ENCODE measurements at regions not wholly inside any gene's neighbourhood (a gene's known extent, or its start where the extent isn't known, plus 50 kb on each side); places are given as distances from the start of the nearest gene placed in this dataset.
"Not testable (repeated sequence)": the region's sequence is repeated elsewhere in the genome, so short reads cannot be mapped to it uniquely, and the experiment has no call there.

GRCh38 chr2:101645886-101646285 is 51.6 kb upstream of the MAP4K4 start:
- H3K4me3 ChIP-seq (ENCODE audit: insufficient read length, low read depth); DNase-seq (ENCODE audit: low read depth, low spot score); H3K9ac ChIP-seq (ENCODE audit: insufficient read length, low read depth); H3K27me3 ChIP-seq (ENCODE audit: insufficient read depth, insufficient read length); H3K36me3 ChIP-seq (ENCODE audit: insufficient read depth, insufficient read length, low read length); H3K9me3 ChIP-seq (ENCODE audit: insufficient read depth, low read length); H3K4me1 ChIP-seq (ENCODE audit: insufficient read depth, insufficient read length): not testable (repeated sequence)

DNA sequence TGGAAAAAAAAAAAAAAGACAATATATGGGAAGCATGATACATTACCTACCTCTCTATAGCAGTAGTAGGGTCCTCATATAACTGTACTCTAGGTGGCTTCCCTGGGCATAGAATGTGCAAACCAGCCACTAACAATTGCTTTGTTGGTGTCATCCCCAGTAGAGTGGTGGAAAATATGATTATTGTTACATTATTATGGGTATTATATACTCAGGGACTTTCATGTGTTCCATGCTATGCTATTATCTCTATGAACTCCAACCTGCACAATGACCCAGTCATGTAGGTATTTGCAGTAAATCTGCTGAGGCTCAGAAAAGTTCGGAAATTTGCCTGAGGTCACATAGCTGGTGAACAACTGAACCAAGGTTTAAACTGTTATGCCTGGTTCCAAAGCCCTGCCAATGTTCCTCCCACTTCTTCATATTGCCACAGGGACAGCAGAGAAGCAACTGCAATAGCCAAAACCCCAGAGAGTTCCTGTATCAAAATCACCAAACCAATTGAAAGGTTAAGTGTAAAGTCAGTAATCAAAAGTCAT is 52.6 kb upstream of the MAP4K4 start:
- H3K27me3 ChIP-seq (ENCODE audit: insufficient read depth, insufficient read length): no peaks in the 10 kb centered on the region
- H3K4me3 ChIP-seq (ENCODE audit: insufficient read length, low read depth): no peak overlapping the region
- H3K4me1 ChIP-seq (ENCODE audit: insufficient read depth, insufficient read length): no peaks in the 10 kb centered on the region
- H3K9me3 ChIP-seq (ENCODE audit: insufficient read depth, low read length): no peaks in the 10 kb centered on the region; the same call in 1 of the 2 replicates
- no peak for TF ChIP-seq SUZ12 (IDR thresholded peaks at IDR 0.05; ENCODE audit: extremely low read depth, insufficient read depth, insufficient read length)
- TF ChIP-seq YY1 (IDR thresholded peaks at IDR 0.05; ENCODE audit: insufficient read depth, insufficient read length): no peak
- DNase-seq (ENCODE audit: low read depth, low spot score): no peak
- no peaks in the 10 kb centered on the region for H3K36me3 ChIP-seq (ENCODE audit: insufficient read depth, insufficient read length, low read length)
- no peak overlapping the region for H3K9ac ChIP-seq (ENCODE audit: insufficient read length, low read depth)

- no peak for DNase-seq (ENCODE audit: low read depth, low spot score)
- no peak for TF ChIP-seq SUZ12 (IDR thresholded peaks at IDR 0.05; ENCODE audit: extremely low read depth, insufficient read depth, insufficient read length)
- no peak for TF ChIP-seq YY1 (IDR thresholded peaks at IDR 0.05; ENCODE audit: insufficient read depth, insufficient read length)
- no peak for TF ChIP-seq ZNF274 (IDR thresholded peaks at IDR 0.05; ENCODE audit: low read depth, low read length)
- H3K4me3 ChIP-seq (ENCODE audit: insufficient read length, low read depth): no peak overlapping the region
Observed at GRCh38 chr2:101643004-101643524, 54.4 kb upstream of the MAP4K4 start.

GRCh38 chr2:101638817-101639605 is 58.5 kb upstream of the MAP4K4 start:
- H3K4me3 ChIP-seq (ENCODE audit: insufficient read length, low read depth): no peak overlapping the region
- no peaks in the 10 kb centered on the region for H3K36me3 ChIP-seq (ENCODE audit: insufficient read depth, insufficient read length, low read length)
- no peak for DNase-seq (ENCODE audit: low read depth, low spot score)
- TF ChIP-seq YY1 (IDR thresholded peaks at IDR 0.05; ENCODE audit: insufficient read depth, insufficient read length): no peak
- no peak for TF ChIP-seq ZNF274 (IDR thresholded peaks at IDR 0.05; ENCODE audit: low read depth, low read length)
- no peak for TF ChIP-seq SUZ12 (IDR thresholded peaks at IDR 0.05; ENCODE audit: extremely low read depth, insufficient read depth, insufficient read length)
- H3K27me3 ChIP-seq (ENCODE audit: insufficient read depth, insufficient read length): no peaks in the 10 kb centered on the region
- H3K9ac ChIP-seq (ENCODE audit: insufficient read length, low read depth): no peak overlapping the region
- no peaks in the 10 kb centered on the region; the same call in 1 of the 2 replicates for H3K9me3 ChIP-seq (ENCODE audit: insufficient read depth, low read length)
- no peaks in the 10 kb centered on the region for H3K4me1 ChIP-seq (ENCODE audit: insufficient read depth, insufficient read length)

More at GRCh38 chr2:101643004-101643524, 54.4 kb upstream of the MAP4K4 start:
- no peak overlapping the region for H3K9ac ChIP-seq (ENCODE audit: insufficient read length, low read depth)
- H3K9me3 ChIP-seq (ENCODE audit: insufficient read depth, low read length): no peaks in the 10 kb centered on the region; the same call in 1 of the 2 replicates
- H3K27me3 ChIP-seq (ENCODE audit: insufficient read depth, insufficient read length): no peaks in the 10 kb centered on the region
- no peaks in the 10 kb centered on the region for H3K36me3 ChIP-seq (ENCODE audit: insufficient read depth, insufficient read length, low read length)
- no peaks in the 10 kb centered on the region for H3K4me1 ChIP-seq (ENCODE audit: insufficient read depth, insufficient read length)

DNA sequence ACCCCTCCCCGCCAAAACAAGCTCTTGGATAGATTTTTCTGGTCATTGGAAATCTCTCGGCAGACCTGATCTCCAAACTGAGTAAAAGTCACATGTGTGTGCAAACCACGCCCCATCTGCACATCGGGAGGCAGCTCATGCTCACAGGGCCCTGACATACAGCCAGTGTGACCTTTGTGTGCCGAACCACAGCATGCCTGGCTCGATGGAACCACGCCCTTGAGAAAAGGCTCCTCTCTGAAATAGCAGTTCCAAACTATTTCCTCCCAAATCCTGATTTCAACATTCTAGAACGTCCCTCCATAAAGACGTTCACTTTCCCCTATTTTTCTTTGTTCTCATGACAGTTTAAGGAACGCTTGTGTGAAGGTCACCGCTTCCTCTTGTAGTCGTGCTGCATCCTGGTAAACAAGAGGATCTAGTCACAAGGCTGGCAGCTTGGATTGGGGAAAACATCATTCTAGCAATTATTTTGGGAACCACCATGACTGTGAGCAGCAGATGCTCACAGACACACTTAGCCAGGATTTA is 59.3 kb upstream of the MAP4K4 start:
- no peaks in the 10 kb centered on the region; the same call in 1 of the 2 replicates for H3K9me3 ChIP-seq (ENCODE audit: insufficient read depth, low read length)
- no peaks in the 10 kb centered on the region for H3K4me1 ChIP-seq (ENCODE audit: insufficient read depth, insufficient read length)
- DNase-seq (ENCODE audit: low read depth, low spot score): no peak
- H3K36me3 ChIP-seq (ENCODE audit: insufficient read depth, insufficient read length, low read length): no peaks in the 10 kb centered on the region
- no peak overlapping the region for H3K9ac ChIP-seq (ENCODE audit: insufficient read length, low read depth)
- no peaks in the 10 kb centered on the region for H3K27me3 ChIP-seq (ENCODE audit: insufficient read depth, insufficient read length)
- TF ChIP-seq ZNF274 (IDR thresholded peaks at IDR 0.05; ENCODE audit: low read depth, low read length) (no peak), YY1 (IDR thresholded peaks at IDR 0.05; ENCODE audit: insufficient read depth, insufficient read length) (no peak), SUZ12 (IDR thresholded peaks at IDR 0.05; ENCODE audit: extremely low read depth, insufficient read depth, insufficient read length) (no peak)
- no peak overlapping the region for H3K4me3 ChIP-seq (ENCODE audit: insufficient read length, low read depth)

GRCh38 chr2:101630224-101630949 is 67.1 kb upstream of the MAP4K4 start:
- no peaks in the 10 kb centered on the region for H3K27me3 ChIP-seq (ENCODE audit: insufficient read depth, insufficient read length)
- H3K9me3 ChIP-seq (ENCODE audit: insufficient read depth, low read length): no peaks in the 10 kb centered on the region
- H3K9ac ChIP-seq (ENCODE audit: insufficient read length, low read depth): no peak overlapping the region
- no peak for DNase-seq (ENCODE audit: low read depth, low spot score)
- no peak overlapping the region for H3K4me3 ChIP-seq (ENCODE audit: insufficient read length, low read depth)
- H3K4me1 ChIP-seq (ENCODE audit: insufficient read depth, insufficient read length): peaks cover 3% of the 10 kb centered on the region
- H3K36me3 ChIP-seq (ENCODE audit: insufficient read depth, insufficient read length, low read length): no peaks in the 10 kb centered on the region
- TF ChIP-seq SUZ12 (IDR thresholded peaks at IDR 0.05; ENCODE audit: extremely low read depth, insufficient read depth, insufficient read length): no peak
- TF ChIP-seq YY1 (IDR thresholded peaks at IDR 0.05; ENCODE audit: insufficient read depth, insufficient read length): no peak
- TF ChIP-seq ZNF274 (IDR thresholded peaks at IDR 0.05; ENCODE audit: low read depth, low read length): no peak

DNA sequence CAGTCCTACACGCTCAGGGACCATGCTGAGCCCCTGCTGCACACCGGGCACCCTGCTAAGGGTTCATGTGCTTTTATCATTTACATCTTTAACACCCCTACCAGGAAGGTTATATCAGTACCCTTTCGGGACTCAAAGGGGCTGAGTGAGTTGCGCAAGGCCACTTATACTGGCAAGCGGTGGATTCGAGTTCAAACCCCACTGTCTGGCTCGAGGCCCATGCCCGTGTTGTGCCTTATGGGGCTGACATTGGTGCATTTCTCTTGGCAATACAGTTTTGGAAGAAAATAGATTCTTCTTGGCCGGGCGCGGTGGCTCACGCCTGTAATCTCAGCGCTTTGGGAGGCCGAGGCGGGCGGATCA is 69.5 kb upstream of the MAP4K4 start:
- Histone ChIP-seq H3K4me1 (ENCODE audit: insufficient read depth, insufficient read length) (peaks cover 3% of the 10 kb centered on the region), H3K9me3 (ENCODE audit: insufficient read depth, low read length) (no peaks in the 10 kb centered on the region), H3K27me3 (ENCODE audit: insufficient read depth, insufficient read length) (no peaks in the 10 kb centered on the region), H3K36me3 (ENCODE audit: insufficient read depth, insufficient read length, low read length) (no peaks in the 10 kb centered on the region), H3K9ac (ENCODE audit: insufficient read length, low read depth) (no peak overlapping the region), H3K4me3 (ENCODE audit: insufficient read length, low read depth) (no peak overlapping the region)
- DNase-seq (ENCODE audit: low read depth, low spot score): no peak
- TF ChIP-seq YY1 (IDR thresholded peaks at IDR 0.05; ENCODE audit: insufficient read depth, insufficient read length) (no peak), ZNF274 (IDR thresholded peaks at IDR 0.05; ENCODE audit: low read depth, low read length) (no peak), SUZ12 (IDR thresholded peaks at IDR 0.05; ENCODE audit: extremely low read depth, insufficient read depth, insufficient read length) (no peak)

Data from NT2/D1 (cell line).